H1 (cell line): ENCODE measurements at regions not wholly inside any gene's neighbourhood (a gene's known extent, or its start where the extent isn't known, plus 50 kb on each side); places are given as distances from the start of the nearest gene placed in this dataset.

Source experiments
- JUND ChIP-seq: IDR thresholded peaks from 2 replicates; pipeline ENCODE4 v1.6.1; 2011; ENCODE audit warnings: mild to moderate bottlenecking, improper control_type of control experiment, low read length
- SP1 ChIP-seq: IDR thresholded peaks from 2 replicates; pipeline ENCODE4 v1.6.1; 2011; ENCODE audit warnings: low read depth, low read length
- SP2 ChIP-seq: IDR thresholded peaks from 2 replicates; pipeline ENCODE4 v1.6.1; 2012; ENCODE audit warnings: mild to moderate bottlenecking, low read length, inconsistent platforms
- TEAD4 ChIP-seq: IDR thresholded peaks from 2 replicates; pipeline ENCODE4 v1.6.1; 2012; ENCODE audit warnings: low read depth, low read length, inconsistent platforms, mixed read lengths
- YY1 ChIP-seq: IDR thresholded peaks from 2 replicates; pipeline ENCODE4 v1.6.1; 2011; ENCODE audit warnings: low read depth, mild to moderate bottlenecking, low read length
- TF ChIP-seq, protein P1 (sequence below): IDR thresholded peaks from 2 replicates; pipeline ENCODE4 v1.6.1; 2012; ENCODE audit warnings: inconsistent platforms
- TF ChIP-seq, protein P2 (sequence below): IDR thresholded peaks from 2 replicates; pipeline ENCODE4 v1.6.1; 2012; ENCODE audit warnings: low read length, inconsistent platforms
- TF ChIP-seq, protein P3 (sequence below), 3 experiments: IDR thresholded peaks; 1 replicate in 2 of 3; 2 replicates in 1 of 3; pipeline versions ENCODE4 v1.5.1 to v1.6.1; 2011; ENCODE audit warnings: low read length in 3 of 3, mild to moderate bottlenecking in 3 of 3, inconsistent platforms in 2 of 3, low read depth in 1 of 3, moderate library complexity in 1 of 3; ENCODE audit not compliant: insufficient read depth in 1 of 3; ENCODE audit errors: control extremely low read depth in 1 of 3

DNA sequence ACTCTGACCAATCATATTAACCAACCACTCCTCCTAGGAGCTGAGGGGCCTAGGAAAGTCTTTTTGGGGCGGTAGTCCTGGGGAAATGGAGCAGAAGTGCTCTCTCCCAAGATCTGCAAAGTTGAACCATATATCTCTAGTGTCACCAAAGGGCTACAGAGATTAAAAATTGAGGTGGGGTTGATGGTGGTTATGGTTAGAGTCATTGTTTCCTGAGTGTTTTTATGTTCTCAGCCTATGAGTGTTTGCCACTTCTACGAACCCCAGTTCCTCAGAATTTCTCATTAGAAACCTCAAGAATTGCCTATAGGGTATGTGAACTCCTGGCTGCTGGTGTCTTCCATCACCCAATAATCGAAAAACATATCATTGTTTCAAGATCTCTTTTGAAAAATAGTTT, 217.8 kb downstream of the CDRT15L2 start:
- TF ChIP-seq, protein P1, sequence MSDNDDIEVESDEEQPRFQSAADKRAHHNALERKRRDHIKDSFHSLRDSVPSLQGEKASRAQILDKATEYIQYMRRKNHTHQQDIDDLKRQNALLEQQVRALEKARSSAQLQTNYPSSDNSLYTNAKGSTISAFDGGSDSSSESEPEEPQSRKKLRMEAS: no peak
- TF ChIP-seq YY1 (no peak), TEAD4 (no peak), JUND (no peak), SP2 (no peak), SP1 (no peak)
- TF ChIP-seq, protein P2, sequence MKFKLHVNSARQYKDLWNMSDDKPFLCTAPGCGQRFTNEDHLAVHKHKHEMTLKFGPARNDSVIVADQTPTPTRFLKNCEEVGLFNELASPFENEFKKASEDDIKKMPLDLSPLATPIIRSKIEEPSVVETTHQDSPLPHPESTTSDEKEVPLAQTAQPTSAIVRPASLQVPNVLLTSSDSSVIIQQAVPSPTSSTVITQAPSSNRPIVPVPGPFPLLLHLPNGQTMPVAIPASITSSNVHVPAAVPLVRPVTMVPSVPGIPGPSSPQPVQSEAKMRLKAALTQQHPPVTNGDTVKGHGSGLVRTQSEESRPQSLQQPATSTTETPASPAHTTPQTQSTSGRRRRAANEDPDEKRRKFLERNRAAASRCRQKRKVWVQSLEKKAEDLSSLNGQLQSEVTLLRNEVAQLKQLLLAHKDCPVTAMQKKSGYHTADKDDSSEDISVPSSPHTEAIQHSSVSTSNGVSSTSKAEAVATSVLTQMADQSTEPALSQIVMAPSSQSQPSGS: no peak
- TF ChIP-seq, protein P3, sequence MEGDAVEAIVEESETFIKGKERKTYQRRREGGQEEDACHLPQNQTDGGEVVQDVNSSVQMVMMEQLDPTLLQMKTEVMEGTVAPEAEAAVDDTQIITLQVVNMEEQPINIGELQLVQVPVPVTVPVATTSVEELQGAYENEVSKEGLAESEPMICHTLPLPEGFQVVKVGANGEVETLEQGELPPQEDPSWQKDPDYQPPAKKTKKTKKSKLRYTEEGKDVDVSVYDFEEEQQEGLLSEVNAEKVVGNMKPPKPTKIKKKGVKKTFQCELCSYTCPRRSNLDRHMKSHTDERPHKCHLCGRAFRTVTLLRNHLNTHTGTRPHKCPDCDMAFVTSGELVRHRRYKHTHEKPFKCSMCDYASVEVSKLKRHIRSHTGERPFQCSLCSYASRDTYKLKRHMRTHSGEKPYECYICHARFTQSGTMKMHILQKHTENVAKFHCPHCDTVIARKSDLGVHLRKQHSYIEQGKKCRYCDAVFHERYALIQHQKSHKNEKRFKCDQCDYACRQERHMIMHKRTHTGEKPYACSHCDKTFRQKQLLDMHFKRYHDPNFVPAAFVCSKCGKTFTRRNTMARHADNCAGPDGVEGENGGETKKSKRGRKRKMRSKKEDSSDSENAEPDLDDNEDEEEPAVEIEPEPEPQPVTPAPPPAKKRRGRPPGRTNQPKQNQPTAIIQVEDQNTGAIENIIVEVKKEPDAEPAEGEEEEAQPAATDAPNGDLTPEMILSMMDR (IDR thresholded peaks at IDR 0.05; ENCODE audit: control extremely low read depth in 1 of 3, insufficient read depth in 1 of 3, low read depth in 1 of 3, low read length in 3 of 3): no peak
